AG20443 (cell line): ENCODE measurements at regions not wholly inside any gene's neighbourhood (a gene's known extent, or its start where the extent isn't known, plus 50 kb on each side); places are given as distances from the start of the nearest gene placed in this dataset.
"Not testable (repeated sequence)": the region's sequence is repeated elsewhere in the genome, so short reads cannot be mapped to it uniquely, and the experiment has no call there.

Experiments
- DNase-seq: peaks from one replicate; pipeline ENCODE4 v3.0.0; 2012; ENCODE audit warnings: low spot score, mixed read lengths

GRCh38 chr5:86977190-86977589 lies 290.5 kb upstream of the RASA1 start:
- peak; percentile 16 for DNase-seq

- DNase-seq = no peak
These were observed 289.9 kb upstream of the RASA1 start for GRCh38 chr5:86977808-86978207.

GRCh38 chr5:86979811-86980411 lies 287.8 kb upstream of the RASA1 start:
- DNase-seq = peak; percentile 57

GRCh38 chr5:86981898-86982297 lies 285.8 kb upstream of the RASA1 start:
- no peak for DNase-seq

- no peak for DNase-seq
These were observed 284.5 kb upstream of the RASA1 start for GRCh38 chr5:86983208-86983607.

- DNase-seq = no peak
These were observed 280.8 kb upstream of the RASA1 start for GRCh38 chr5:86986837-86987236.

GRCh38 chr5:86997516-86997915 lies 270.2 kb upstream of the RASA1 start:
- DNase-seq = no peak

GRCh38 chr5:86999951-87000350 lies 267.7 kb upstream of the RASA1 start:
- no peak for DNase-seq

- no peak for DNase-seq
These were observed 265.2 kb upstream of the RASA1 start for GRCh38 chr5:87002485-87002884.

GRCh38 chr5:87004101-87004500 lies 263.6 kb upstream of the RASA1 start:
- DNase-seq = no peak

GRCh38 chr5:87007737-87008136 lies 259.9 kb upstream of the RASA1 start:
- DNase-seq = no peak

GRCh38 chr5:87008751-87009560 lies 258.7 kb upstream of the RASA1 start:
- DNase-seq = no peak

GRCh38 chr5:87010736-87011135 lies 256.9 kb upstream of the RASA1 start:
- no peak for DNase-seq

- no peak for DNase-seq
These were observed 251.8 kb upstream of the RASA1 start for GRCh38 chr5:87015901-87016300.

- peak; percentile 55 for DNase-seq
These were observed 247.4 kb upstream of the RASA1 start for GRCh38 chr5:87020099-87020934.

GRCh38 chr5:87022415-87022814 lies 245.3 kb upstream of the RASA1 start:
- no peak for DNase-seq

GRCh38 chr5:87027570-87027969 lies 240.1 kb upstream of the RASA1 start:
- no peak for DNase-seq

- DNase-seq = no peak
These were observed 237.7 kb upstream of the RASA1 start for GRCh38 chr5:87029951-87030350.

GRCh38 chr5:87030699-87031098 lies 237.0 kb upstream of the RASA1 start:
- no peak for DNase-seq

- no peak for DNase-seq
These were observed 233.1 kb upstream of the RASA1 start for GRCh38 chr5:87034557-87034956.

GRCh38 chr5:87042554-87042953 lies 225.1 kb upstream of the RASA1 start:
- DNase-seq = no peak

- DNase-seq = no peak
These were observed 219.5 kb upstream of the RASA1 start for GRCh38 chr5:87048156-87048555.

GRCh38 chr5:87049012-87049411 lies 218.7 kb upstream of the RASA1 start:
- DNase-seq = not testable (repeated sequence)
